Nephron progenitor cell (in vitro differentiated cells): ENCODE measurements at regions not wholly inside any gene's neighbourhood (a gene's known extent, or its start where the extent isn't known, plus 50 kb on each side); places are given as distances from the start of the nearest gene placed in this dataset.
"Not testable (repeated sequence)": the region's sequence is repeated elsewhere in the genome, so short reads cannot be mapped to it uniquely, and the experiment has no call there.

Experiments used
- DNase-seq: peaks from one replicate; pipeline ENCODE4 v3.0.0; 2021
- H3K27ac Mint-ChIP-seq: 2 replicates; pipeline ENCODE4 v1.8.0; 2021; ENCODE audit warnings: mild to moderate bottlenecking, moderate library complexity, mixed read lengths
- H3K27me3 Mint-ChIP-seq: 2 replicates; pipeline ENCODE4 v1.8.0; 2021; ENCODE audit warnings: mild to moderate bottlenecking, low read depth, mixed read lengths; ENCODE audit not compliant: poor library complexity
- H3K36me3 Mint-ChIP-seq: 2 replicates; pipeline ENCODE4 v1.8.0; 2021; ENCODE audit warnings: low read depth, mixed read lengths
- H3K4me1 Mint-ChIP-seq: 2 replicates; pipeline ENCODE4 v1.8.0; 2021; ENCODE audit warnings: mixed read lengths
- H3K4me3 Mint-ChIP-seq: 2 replicates; pipeline ENCODE4 v1.8.0; 2021; ENCODE audit warnings: mild to moderate bottlenecking, moderate library complexity, mixed read lengths
- H3K9me3 Mint-ChIP-seq: 2 replicates; pipeline ENCODE4 v1.8.0; 2021; ENCODE audit warnings: mild to moderate bottlenecking, moderate library complexity, mixed read lengths
- CTCF ChIP-seq: fragments of 200-600 bp; sonication (generic); IDR thresholded peaks from 2 replicates; pipeline ENCODE4 v1.5.0; 2021; ENCODE audit warnings: antibody characterized with exemption

- TF ChIP-seq CTCF: no peak
- H3K4me3 Mint-ChIP-seq: no peak overlapping the region
- H3K27me3 Mint-ChIP-seq: peaks cover 10% of the 10 kb centered on the region
- H3K27ac Mint-ChIP-seq: no peak overlapping the region
- H3K9me3 Mint-ChIP-seq: peaks cover 3% of the 10 kb centered on the region
- DNase-seq: no peak
- H3K36me3 Mint-ChIP-seq: no peaks in the 10 kb centered on the region
- peaks cover 7% of the 10 kb centered on the region for H3K4me1 Mint-ChIP-seq
Measured at GRCh38 chr3:153927107-153927506, 194.1 kb upstream of the ARHGEF26 start.

- no peak for TF ChIP-seq CTCF
- H3K36me3 Mint-ChIP-seq: no peaks in the 10 kb centered on the region
- H3K4me1 Mint-ChIP-seq: peaks cover 7% of the 10 kb centered on the region
- peaks cover 10% of the 10 kb centered on the region for H3K27me3 Mint-ChIP-seq
- H3K27ac Mint-ChIP-seq: no peak overlapping the region
- no peak for DNase-seq
- H3K4me3 Mint-ChIP-seq: no peak overlapping the region
- H3K9me3 Mint-ChIP-seq: peaks cover 8% of the 10 kb centered on the region
Measured at GRCh38 chr3:153928851-153929250, 192.3 kb upstream of the ARHGEF26 start.

GRCh38 chr3:153933481-153933880, 187.7 kb upstream of the ARHGEF26 start:
- DNase-seq, H3K9me3 Mint-ChIP-seq: not testable (repeated sequence)

GRCh38 chr3:153944084-153944483, 177.1 kb upstream of the ARHGEF26 start:
- Mint-ChIP-seq H3K27me3 (no peaks in the 10 kb centered on the region), H3K36me3 (no peaks in the 10 kb centered on the region), H3K4me3 (no peak overlapping the region), H3K4me1 (no peaks in the 10 kb centered on the region), H3K27ac (no peak overlapping the region), H3K9me3 (peaks cover 5% of the 10 kb centered on the region)
- DNase-seq: no peak
- TF ChIP-seq CTCF: no peak

More at GRCh38 chr3:153933481-153933880, 187.7 kb upstream of the ARHGEF26 start:
- not testable (repeated sequence) for H3K27me3 Mint-ChIP-seq, H3K4me1 Mint-ChIP-seq, H3K4me3 Mint-ChIP-seq, H3K27ac Mint-ChIP-seq, H3K36me3 Mint-ChIP-seq

DNA sequence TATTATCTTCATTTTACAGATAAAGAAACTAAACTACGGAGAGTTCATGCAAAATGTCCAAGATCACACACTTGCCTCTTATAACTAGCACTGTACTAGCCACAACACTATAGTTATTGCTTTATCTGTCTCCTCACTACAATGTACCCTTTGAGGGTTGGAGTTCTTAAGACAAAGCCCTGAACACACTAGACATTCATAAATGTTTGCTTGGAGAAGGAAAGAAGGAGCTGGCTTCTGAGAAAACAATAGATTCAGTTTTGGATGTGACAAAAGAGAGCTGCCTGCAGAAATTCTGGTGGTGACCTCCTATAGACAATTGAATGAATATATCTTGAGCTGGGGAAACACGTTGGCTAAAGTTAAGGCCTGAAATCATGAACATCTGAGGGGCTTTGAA, 169.9 kb upstream of the ARHGEF26 start:
- no peak for DNase-seq
- H3K27me3 Mint-ChIP-seq: no peaks in the 10 kb centered on the region
- peaks cover 12% of the 10 kb centered on the region for H3K4me1 Mint-ChIP-seq
- no peak for TF ChIP-seq CTCF
- no peak overlapping the region for H3K27ac Mint-ChIP-seq
- no peaks in the 10 kb centered on the region for H3K36me3 Mint-ChIP-seq
- no peak overlapping the region for H3K4me3 Mint-ChIP-seq
- peaks cover 3% of the 10 kb centered on the region for H3K9me3 Mint-ChIP-seq

DNA sequence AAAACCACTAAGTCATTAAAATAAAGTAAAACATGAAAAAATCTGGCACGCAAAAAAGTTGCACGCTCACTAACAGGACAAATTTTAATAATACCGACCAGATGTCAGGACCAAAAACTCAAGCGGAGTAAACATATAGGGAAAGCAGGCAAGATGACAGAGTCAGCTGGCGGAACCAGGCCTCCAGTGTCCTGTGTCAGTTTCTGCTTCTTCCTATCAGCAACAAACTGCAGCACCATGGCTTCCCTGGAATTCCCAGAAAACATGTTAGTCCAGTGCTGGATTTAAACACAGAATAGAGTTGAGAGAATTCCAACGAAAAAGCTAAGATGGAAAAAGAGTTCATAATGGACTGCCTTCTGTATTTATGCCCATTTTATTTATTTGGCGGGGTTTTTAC, 169.1 kb upstream of the ARHGEF26 start:
- Mint-ChIP-seq H3K4me1 (peaks cover 12% of the 10 kb centered on the region), H3K27ac (no peak overlapping the region), H3K27me3 (no peaks in the 10 kb centered on the region), H3K36me3 (no peaks in the 10 kb centered on the region), H3K4me3 (no peak overlapping the region), H3K9me3 (no peaks in the 10 kb centered on the region)
- DNase-seq: no peak
- no peak for TF ChIP-seq CTCF
